H1 (cell line): ENCODE measurements at regions not wholly inside any gene's neighbourhood (a gene's known extent, or its start where the extent isn't known, plus 50 kb on each side); places are given as distances from the start of the nearest gene placed in this dataset.

Source experiments
- CTCF ChIA-PET: fragments of 300-600 bp; sonication (Branson Sonifier 250); formaldehyde crosslinking; loops from one replicate; lab custom pipeline; 2021; ENCODE audit not compliant: partially characterized antibody; lab: Charles Lee
- POLR2A ChIA-PET: fragments of 300-600 bp; sonication (Branson Sonifier 250); formaldehyde crosslinking; loops from one replicate; lab custom pipeline; 2021; ENCODE audit warnings: inconsistent platforms; ENCODE audit not compliant: partially characterized antibody; lab: Charles Lee
- DNase-seq, 2 experiments: peaks; one replicate each; pipeline versions ENCODE4 v3.0.0 to v3.0.0-alpha.2; 2010 to 2022; ENCODE audit warnings: low spot score in 2 of 2, low read depth in 1 of 2, mixed read lengths in 1 of 2
- FAIRE-seq: peaks from 2 replicates; lab custom pipeline; 2011; peaks lifted over from hg19 to GRCh38; lab: Jason Lieb, UNC
- H2AFZ ChIP-seq: 2 replicates; pipeline ENCODE4 v1.8.1; 2012; ENCODE audit warnings: low read length, inconsistent platforms
- H2AK5ac ChIP-seq: 2 replicates; pipeline ENCODE4 v1.6.1; 2013; ENCODE audit warnings: low read depth, low read length
- H2BK120ac ChIP-seq: replicated peaks from 2 replicates; pipeline ENCODE3; 2013; ENCODE audit warnings: low read depth, low read length, inconsistent platforms
- H2BK12ac ChIP-seq: 2 replicates; pipeline ENCODE4 v1.6.1; 2013; ENCODE audit warnings: low read depth, low read length
- H2BK15ac ChIP-seq: 2 replicates; pipeline ENCODE4 v1.6.1; 2013; ENCODE audit warnings: low read length
- H2BK20ac ChIP-seq: 2 replicates; pipeline ENCODE4 v1.6.1; 2013; ENCODE audit warnings: low read length
- H2BK5ac ChIP-seq: 2 replicates; pipeline ENCODE4 v1.6.1; 2013; ENCODE audit warnings: low read depth, low read length
- H3K14ac ChIP-seq: 2 replicates; pipeline ENCODE4 v1.6.1; 2013; ENCODE audit warnings: inconsistent platforms; ENCODE audit not compliant: insufficient read length
- H3K18ac ChIP-seq: 2 replicates; pipeline ENCODE4 v1.6.1; 2013; ENCODE audit warnings: low read length; ENCODE audit errors: extremely low read depth
- H3K23ac ChIP-seq: 2 replicates; pipeline ENCODE4 v1.6.1; 2013; ENCODE audit warnings: inconsistent platforms; ENCODE audit not compliant: insufficient read length
- H3K23me2 ChIP-seq: 2 replicates; pipeline ENCODE4 v1.6.1; 2013; ENCODE audit warnings: low read depth, low read length
- H3K27ac ChIP-seq: 2 replicates; pipeline ENCODE4 v1.6.1; 2011; ENCODE audit warnings: low read depth, low read length, inconsistent platforms
- H3K27me3 ChIP-seq, 4 experiments: replicated peaks in 1 of 4; 1 replicate in 1 of 4; 2 replicates in 3 of 4; pipeline versions ENCODE4 v1.6.1 to v1.8.1; 2011 to 2013; ENCODE audit warnings: low read length in 3 of 4, mild to moderate bottlenecking in 3 of 4, inconsistent platforms in 2 of 4, mixed read lengths in 2 of 4, moderate library complexity in 1 of 4; ENCODE audit not compliant: control insufficient read depth in 3 of 4, insufficient read depth in 3 of 4; ENCODE audit errors: extremely low read depth in 1 of 4
- H3K36me3 ChIP-seq, 4 experiments: 2 replicates each; pipeline versions ENCODE4 v1.6.1 to v1.8.1; 2011 to 2013; ENCODE audit warnings: mild to moderate bottlenecking in 4 of 4, low read length in 3 of 4, moderate library complexity in 2 of 4, control low read depth in 1 of 4, inconsistent platforms in 1 of 4; ENCODE audit not compliant: insufficient read depth in 4 of 4, control insufficient read depth in 2 of 4
- H3K4ac ChIP-seq: replicated peaks from 2 replicates; pipeline ENCODE3; 2013; ENCODE audit warnings: low read length, low read depth, mixed read lengths, inconsistent platforms; ENCODE audit not compliant: insufficient read length
- H3K4me1 ChIP-seq, 4 experiments: replicated peaks in 1 of 4; 1 replicate in 1 of 4; 2 replicates in 3 of 4; pipeline versions ENCODE4 v1.6.1 to v1.8.1; 2011 to 2013; ENCODE audit warnings: low read length in 3 of 4, inconsistent platforms in 2 of 4, mixed read lengths in 1 of 4; ENCODE audit not compliant: insufficient read depth in 4 of 4, control insufficient read depth in 3 of 4
- H3K4me2 ChIP-seq, 2 experiments: 2 replicates each; pipeline versions ENCODE4 v1.6.1 to v1.8.1; 2011 to 2013; ENCODE audit warnings: low read depth in 2 of 2, low read length in 2 of 2, control low read depth in 1 of 2, inconsistent platforms in 1 of 2, mild to moderate bottlenecking in 1 of 2; ENCODE audit not compliant: insufficient read depth in 1 of 2
- H3K4me3 ChIP-seq, 4 experiments: fragments of 200-600, 300-600 bp in 1 of 4; sonication (generic), shearing (Covaris generic), sonication (Bioruptor Twin) in 1 of 4; 2 replicates each; pipeline versions ENCODE4 v1.5.1 to v1.8.1; 2011 to 2016; ENCODE audit warnings: low read length in 4 of 4, low read depth in 3 of 4, control low read depth in 2 of 4, inconsistent platforms in 2 of 4, mild to moderate bottlenecking in 2 of 4, mixed read lengths in 1 of 4, moderate library complexity in 1 of 4; ENCODE audit not compliant: insufficient read depth in 2 of 4; ENCODE audit errors: extremely low read depth in 1 of 4
- H3K56ac ChIP-seq: replicated peaks from 2 replicates; pipeline ENCODE3; 2013; ENCODE audit warnings: low read depth, mild to moderate bottlenecking, mixed read lengths, low read length, inconsistent platforms; ENCODE audit not compliant: insufficient read length
- H3K79me1 ChIP-seq: 2 replicates; pipeline ENCODE4 v1.6.1; 2013; ENCODE audit warnings: low read depth, low read length, control low read depth
- H3K79me2 ChIP-seq, 2 experiments: 2 replicates each; pipeline versions ENCODE4 v1.6.1 to v1.8.1; 2012 to 2013; ENCODE audit warnings: low read length in 2 of 2, mild to moderate bottlenecking in 2 of 2, inconsistent platforms in 1 of 2; ENCODE audit not compliant: insufficient read depth in 2 of 2, control insufficient read depth in 1 of 2
- H3K9ac ChIP-seq, 4 experiments: replicated peaks in 1 of 4; 1 replicate in 1 of 4; 2 replicates in 3 of 4; pipeline versions ENCODE4 v1.6.1 to v1.8.1; 2011 to 2013; ENCODE audit warnings: low read depth in 3 of 4, low read length in 3 of 4, control low read depth in 2 of 4, mild to moderate bottlenecking in 2 of 4, moderate library complexity in 2 of 4, inconsistent platforms in 1 of 4; ENCODE audit errors: extremely low read depth in 1 of 4
- H3K9me3 ChIP-seq, 2 experiments: 2 replicates each; pipeline versions ENCODE4 v1.6.1 to v1.8.1; 2012 to 2013; ENCODE audit warnings: mild to moderate bottlenecking in 2 of 2, moderate library complexity in 2 of 2, control low read depth in 1 of 2, inconsistent platforms in 1 of 2, low read depth in 1 of 2, low read length in 1 of 2, mixed read lengths in 1 of 2; ENCODE audit not compliant: insufficient read depth in 2 of 2
- H4K20me1 ChIP-seq, 2 experiments: replicated peaks in 1 of 2; 2 replicates each; pipeline versions ENCODE3 to v1.8.1; 2011 to 2013; ENCODE audit warnings: inconsistent platforms in 2 of 2, low read length in 2 of 2, mild to moderate bottlenecking in 1 of 2; ENCODE audit not compliant: insufficient read depth in 2 of 2, control insufficient read depth in 1 of 2
- H4K5ac ChIP-seq: 2 replicates; pipeline ENCODE4 v1.6.1; 2013; ENCODE audit warnings: low read length, low read depth, mixed read lengths, inconsistent platforms; ENCODE audit not compliant: insufficient read length
- H4K8ac ChIP-seq: 2 replicates; pipeline ENCODE4 v1.8.0; 2013; ENCODE audit warnings: mild to moderate bottlenecking, moderate library complexity, low read length, inconsistent platforms; ENCODE audit not compliant: insufficient read depth; ENCODE audit errors: extremely low read depth
- H4K91ac ChIP-seq: replicated peaks from 2 replicates; pipeline ENCODE3; 2013; ENCODE audit warnings: low read length, mixed read lengths, inconsistent platforms; ENCODE audit not compliant: insufficient read length
- BRCA1 ChIP-seq: IDR thresholded peaks from 2 replicates; pipeline ENCODE4 v1.6.1; 2012; ENCODE audit warnings: low read depth, low read length, improper control_type of control experiment
- CBX5 ChIP-seq: fragments of 300-800, 300-1000 bp; sonication (generic); IDR thresholded peaks from 2 replicates; pipeline ENCODE4 v1.7.1; 2016; ENCODE audit warnings: antibody characterized with exemption, low read length, low read depth
- GABPA ChIP-seq: IDR thresholded peaks from 2 replicates; pipeline ENCODE4 v1.6.1; 2011; ENCODE audit warnings: mild to moderate bottlenecking, low read length, moderate library complexity, borderline replicate concordance; ENCODE audit not compliant: insufficient read depth
- HDAC2 ChIP-seq, 2 experiments: fragments of 300-600 bp in 1 of 2; sonication (generic) in 1 of 2; IDR thresholded peaks; 2 replicates each; pipeline ENCODE4 v1.6.1; 2011 to 2012; ENCODE audit warnings: low read depth in 2 of 2, low read length in 2 of 2, mild to moderate bottlenecking in 2 of 2, moderate library complexity in 2 of 2, borderline replicate concordance in 1 of 2, inconsistent platforms in 1 of 2
- HDAC6 ChIP-seq: IDR thresholded peaks from one replicate; pipeline ENCODE4 v1.7.1; 2012; ENCODE audit warnings: low read depth, mild to moderate bottlenecking, inconsistent platforms, low read length, moderate library complexity
- NRF1 ChIP-seq: IDR thresholded peaks from 2 replicates; pipeline ENCODE4 v1.6.1; 2011; ENCODE audit warnings: mild to moderate bottlenecking, low read depth, low read length, improper control_type of control experiment
- PHF8 ChIP-seq: fragments of 200-600 bp; sonication (generic); conservative IDR thresholded peaks from 2 replicates; pipeline ENCODE4 v1.7.1; 2012; ENCODE audit warnings: low read depth, mild to moderate bottlenecking, inconsistent platforms, low read length, moderate library complexity
- RNF2 ChIP-seq: fragments of 200-900, 300-1000 bp; sonication (generic); IDR thresholded peaks from 2 replicates; pipeline ENCODE4 v1.7.1; 2016; ENCODE audit warnings: borderline replicate concordance, low read depth, mild to moderate bottlenecking, antibody characterized with exemption, low read length; ENCODE audit not compliant: poor library complexity, severe bottlenecking; ENCODE audit errors: missing control alignments
- SRF ChIP-seq: IDR thresholded peaks from 2 replicates; pipeline ENCODE4 v1.6.1; 2011; ENCODE audit warnings: mild to moderate bottlenecking, low read depth, low read length, moderate library complexity
- SUZ12 ChIP-seq: fragments of 200-600 bp; sonication (generic); IDR thresholded peaks from 2 replicates; pipeline ENCODE4 v1.6.1; 2012; ENCODE audit warnings: mild to moderate bottlenecking, inconsistent platforms, low read length, moderate library complexity, mixed read lengths
- YY1 ChIP-seq: IDR thresholded peaks from 2 replicates; pipeline ENCODE4 v1.6.1; 2011; ENCODE audit warnings: low read depth, mild to moderate bottlenecking, low read length
- WGBS, 2 experiments: shearing (Covaris generic) in 1 of 2; methylation state at CpG; one replicate each; pipeline versions ENCODE4 v1.1.6 to v1.1.7; 2013 to 2015; ENCODE audit warnings: low lambda C conversion rate in 2 of 2, mixed read lengths in 2 of 2, inconsistent platforms in 1 of 2, low coverage in 1 of 2, missing lambda C conversion rate in 1 of 2; ENCODE audit not compliant: insufficient replicate concordance in 2 of 2, insufficient coverage in 1 of 2, insufficient read length in 1 of 2; ENCODE audit errors: extremely low coverage in 1 of 2, missing lambda C conversion rate in 1 of 2; 5-methylcytosine and 5-hydroxymethylcytosine counted together

DNA sequence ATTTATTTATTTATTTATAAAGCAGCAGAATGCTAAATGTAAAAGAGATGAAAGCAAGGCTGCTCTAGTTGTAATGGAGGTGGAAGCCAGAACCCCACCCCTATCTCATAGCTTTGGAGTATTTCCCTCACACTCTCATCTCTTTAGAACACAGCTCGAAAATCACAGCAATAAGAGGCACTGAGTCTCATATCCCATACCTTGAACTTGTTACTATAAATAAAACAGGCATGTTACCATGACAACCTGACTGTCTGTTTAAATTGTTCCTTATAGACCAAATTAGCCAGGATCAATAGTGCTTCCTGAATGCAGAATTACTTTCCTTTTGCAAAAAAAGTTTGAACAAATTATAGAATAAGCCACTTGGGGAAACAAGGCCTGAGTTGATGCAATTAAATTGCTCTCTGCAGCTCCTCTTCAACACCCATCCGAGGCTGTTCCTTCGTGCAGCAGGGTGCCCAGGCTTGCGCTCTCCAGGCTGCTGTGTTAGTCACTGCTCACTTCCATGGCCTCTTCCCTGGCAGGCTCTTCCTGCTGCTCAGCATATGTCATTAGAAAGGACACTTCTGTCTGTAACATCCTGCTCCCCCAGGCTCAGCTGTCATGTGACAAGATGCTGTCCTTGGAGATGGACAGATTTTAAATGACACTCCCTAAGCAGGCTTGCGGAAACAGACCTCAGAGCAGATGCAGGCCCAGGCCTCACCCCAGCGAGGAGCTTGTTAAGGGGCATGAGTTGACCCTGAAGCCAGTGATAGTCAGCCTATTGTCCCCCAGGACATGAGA, 120.2 kb downstream of the CARTPT start:
- Histone ChIP-seq H4K5ac (no peak overlapping the region), H3K4me2 (no peak overlapping the region), H3K27ac (no peak overlapping the region), H3K36me3 (no peaks in the 10 kb centered on the region), H4K8ac (no peak overlapping the region), H3K4me3 (no peak overlapping the region), H2BK120ac (no peak overlapping the region), H2BK5ac (no peak overlapping the region), H4K91ac (no peak overlapping the region), H3K79me1 (no peaks in the 10 kb centered on the region), H3K9me3 (no peaks in the 10 kb centered on the region; a peak in 1 of 4 replicates), H2BK20ac (no peak overlapping the region), H2AFZ (peak overlapping the region; percentile 58; the same call in 1 of the 2 replicates), H3K9ac (no peak overlapping the region; a peak in 1 of 7 replicates), H2BK12ac (no peak overlapping the region), H3K14ac (no peak overlapping the region), H3K18ac (no peak overlapping the region), H3K27me3 (peaks cover 0 to 1% (median 0%) of the 10 kb centered on the region in 4 experiments; a peak in 2 of 7 replicates), H3K4me1 (no peaks in the 10 kb centered on the region), H3K56ac (no peak overlapping the region), H3K23me2 (no peaks in the 10 kb centered on the region), H2BK15ac (no peak overlapping the region), H3K23ac (no peak overlapping the region), H2AK5ac (no peak overlapping the region), H3K79me2 (no peaks in the 10 kb centered on the region), H3K4ac (no peak overlapping the region), H4K20me1 (no peaks in the 10 kb centered on the region)
- FAIRE-seq: no peak
- 86% methylated on average over 6 of the region's 6 CpGs; no CpG with 5 or more reads in 1 of the 2 experiments for WGBS, 2 experiments
- TF ChIP-seq HDAC6: no peak
- TF ChIP-seq BRCA1: no peak
- TF ChIP-seq RNF2: no peak
- TF ChIP-seq SUZ12: no peak
- no peak for TF ChIP-seq GABPA
- TF ChIP-seq CBX5: no peak
- TF ChIP-seq SRF: no peak
- TF ChIP-seq NRF1: no peak
- TF ChIP-seq PHF8: no peak
- no peak for TF ChIP-seq HDAC2 (IDR thresholded peaks at IDR 0.05; ENCODE audit: borderline replicate concordance in 1 of 2, low read depth in 2 of 2, low read length in 2 of 2)
- TF ChIP-seq YY1: no peak
- ChIA-PET CTCF (interaction anchor here (0.6 to 2.6 kb wide), 3 partner anchors 18 to 179 kb away, joined by 3 to 9 read pairs (median 5); no protein-coding TSS in a partner anchor), POLR2A (no interaction called here)
- DNase-seq: no peak
